ENCODE measurements at regions not wholly inside any gene's neighbourhood (a gene's known extent, or its start where the extent isn't known, plus 50 kb on each side); places are given as distances from the start of the nearest gene placed in this dataset.

GRCh38 chr13:22211876-22212275 is 541.0 kb downstream of the FGF9 start:
- TF ChIP-seq CTCF (IDR thresholded peaks at IDR 0.05; ENCODE audit: low read length) (no peak), EZH2 (IDR thresholded peaks at IDR 0.05; ENCODE audit: borderline replicate concordance, low read length) (no peak)
